Osteocyte (in vitro differentiated cells): ENCODE measurements at regions not wholly inside any gene's neighbourhood (a gene's known extent, or its start where the extent isn't known, plus 50 kb on each side); places are given as distances from the start of the nearest gene placed in this dataset.

Experiments used
- DNase-seq: peaks from one replicate; pipeline ENCODE4 v3.0.0; 2021; ENCODE audit warnings: mixed read lengths; ENCODE audit not compliant: unreplicated experiment; ENCODE audit errors: extremely low spot score
- H3K27ac Mint-ChIP-seq: one replicate; pipeline ENCODE4 v1.8.0; 2021; ENCODE audit warnings: mild to moderate bottlenecking, mixed read lengths; ENCODE audit not compliant: unreplicated experiment
- H3K27me3 Mint-ChIP-seq: one replicate; pipeline ENCODE4 v1.8.0; 2021; ENCODE audit warnings: mixed read lengths; ENCODE audit not compliant: unreplicated experiment
- H3K36me3 Mint-ChIP-seq: one replicate; pipeline ENCODE4 v1.8.0; 2021; ENCODE audit warnings: mixed read lengths; ENCODE audit not compliant: unreplicated experiment
- H3K4me1 Mint-ChIP-seq: one replicate; pipeline ENCODE4 v1.8.0; 2021; ENCODE audit warnings: mixed read lengths; ENCODE audit not compliant: unreplicated experiment
- H3K4me3 Mint-ChIP-seq: one replicate; pipeline ENCODE4 v1.8.0; 2021; ENCODE audit warnings: mild to moderate bottlenecking, moderate library complexity, mixed read lengths; ENCODE audit not compliant: unreplicated experiment
- H3K9me3 Mint-ChIP-seq: one replicate; pipeline ENCODE4 v1.8.0; 2021; ENCODE audit warnings: mixed read lengths; ENCODE audit not compliant: unreplicated experiment
- CTCF ChIP-seq: fragments of 200-600 bp; sonication (generic); IDR thresholded peaks from 2 replicates; pipeline ENCODE4 v1.5.0; 2021; ENCODE audit warnings: antibody characterized with exemption, mild to moderate bottlenecking, moderate library complexity

GRCh38 chr6:18527836-18528743 lies 140.9 kb downstream of the RNF144B start:
- Mint-ChIP-seq H3K4me3 (no peak overlapping the region), H3K36me3 (no peaks in the 10 kb centered on the region), H3K4me1 (no peaks in the 10 kb centered on the region), H3K9me3 (no peaks in the 10 kb centered on the region), H3K27me3 (peaks cover 10% of the 10 kb centered on the region), H3K27ac (no peak overlapping the region)
- no peak for DNase-seq
- TF ChIP-seq CTCF, result peak; percentile 57

- Mint-ChIP-seq H3K27ac (no peak overlapping the region), H3K9me3 (no peaks in the 10 kb centered on the region), H3K36me3 (no peaks in the 10 kb centered on the region), H3K4me1 (no peaks in the 10 kb centered on the region), H3K27me3 (peaks cover 20% of the 10 kb centered on the region), H3K4me3 (no peak overlapping the region)
- no peak for TF ChIP-seq CTCF
- DNase-seq, result no peak
Measured at GRCh38 chr6:18530201-18530600, 143.1 kb downstream of the RNF144B start.

GRCh38 chr6:18532139-18532538 lies 145.0 kb downstream of the RNF144B start:
- H3K36me3 Mint-ChIP-seq, result no peaks in the 10 kb centered on the region
- no peak overlapping the region for H3K27ac Mint-ChIP-seq
- no peak for DNase-seq
- no peak overlapping the region for H3K4me3 Mint-ChIP-seq
- no peaks in the 10 kb centered on the region for H3K4me1 Mint-ChIP-seq
- TF ChIP-seq CTCF, result no peak
- H3K27me3 Mint-ChIP-seq, result peaks cover 31% of the 10 kb centered on the region
- no peaks in the 10 kb centered on the region for H3K9me3 Mint-ChIP-seq

GRCh38 chr6:18533793-18534192 lies 146.6 kb downstream of the RNF144B start:
- Mint-ChIP-seq H3K4me3 (no peak overlapping the region), H3K4me1 (no peaks in the 10 kb centered on the region), H3K27me3 (peaks cover 32% of the 10 kb centered on the region), H3K9me3 (no peaks in the 10 kb centered on the region), H3K27ac (no peak overlapping the region), H3K36me3 (no peaks in the 10 kb centered on the region)
- DNase-seq, result no peak
- TF ChIP-seq CTCF, result no peak

DNA sequence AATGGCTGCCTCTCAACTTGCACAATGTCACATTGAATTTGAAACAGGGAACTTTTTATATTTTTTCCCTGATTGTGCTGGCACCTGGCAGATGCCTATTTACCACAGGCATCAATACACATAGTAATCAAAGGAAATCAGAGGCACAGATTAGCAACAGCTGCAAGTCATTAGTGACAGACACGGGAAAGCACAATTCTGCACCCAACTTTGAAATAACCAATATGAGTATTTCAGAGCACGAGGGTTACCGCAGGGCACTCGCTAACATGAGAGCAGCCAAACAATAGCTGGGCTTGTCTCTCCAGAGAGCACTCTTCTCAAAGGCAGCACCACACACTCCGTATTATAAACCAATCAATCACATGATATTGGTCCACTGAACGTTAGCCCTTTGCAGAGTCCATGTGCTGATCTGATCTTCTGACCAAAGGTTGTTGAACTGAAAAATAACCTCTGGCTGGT lies 149.5 kb downstream of the RNF144B start:
- no peak overlapping the region for H3K4me3 Mint-ChIP-seq
- H3K9me3 Mint-ChIP-seq, result no peaks in the 10 kb centered on the region
- H3K27me3 Mint-ChIP-seq, result peaks cover 33% of the 10 kb centered on the region
- no peak for TF ChIP-seq CTCF
- H3K36me3 Mint-ChIP-seq, result no peaks in the 10 kb centered on the region
- no peaks in the 10 kb centered on the region for H3K4me1 Mint-ChIP-seq
- no peak for DNase-seq
- no peak overlapping the region for H3K27ac Mint-ChIP-seq
